ENCODE measurements at regions not wholly inside any gene's neighbourhood (a gene's known extent, or its start where the extent isn't known, plus 50 kb on each side); places are given as distances from the start of the nearest gene placed in this dataset.

GRCh38 chr1:57729181-57729580 lies 305.3 kb upstream of the DAB1 start:
- TF ChIP-seq REST (IDR thresholded peaks at IDR 0.05; ENCODE audit: insufficient read depth in 1 of 2, low read depth in 2 of 2, low read length in 2 of 2) = no peak
- TF ChIP-seq POLR2AphosphoS5 (IDR thresholded peaks at IDR 0.05; ENCODE audit: low read depth, low read length) = no peak
- no peak for TF ChIP-seq SIN3A (IDR thresholded peaks at IDR 0.05; ENCODE audit: borderline replicate concordance, insufficient read depth, low read length)
- TF ChIP-seq FOXP2 (optimal IDR thresholded peaks at IDR 0.05; ENCODE audit: borderline replicate concordance, extremely low read depth, extremely low read length, insufficient read depth) = no peak
